ENCODE measurements at regions not wholly inside any gene's neighbourhood (a gene's known extent, or its start where the extent isn't known, plus 50 kb on each side); places are given as distances from the start of the nearest gene placed in this dataset.
A peak's percentile ranks its signal among the peaks of the same experiment; 100 is the strongest.

DNA sequence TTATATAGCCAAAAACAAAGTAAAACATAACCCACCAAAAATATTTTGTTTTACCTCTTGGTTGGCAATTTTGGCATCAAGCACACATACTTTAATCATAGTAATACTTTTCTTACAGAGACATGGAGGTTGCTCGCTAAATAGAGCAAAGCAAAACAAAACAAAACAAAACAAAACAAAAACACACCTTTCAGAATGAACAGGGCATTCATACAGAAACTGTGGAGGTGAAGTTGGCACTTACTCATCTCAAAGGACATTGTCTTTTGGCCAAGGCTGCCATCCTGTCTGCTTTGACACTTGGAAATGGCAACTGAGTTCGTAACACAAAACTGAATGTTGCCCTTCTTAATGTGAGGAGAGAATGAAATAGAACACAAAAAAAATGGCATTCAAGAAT, 773.1 kb downstream of the USP25 start:
- WGBS, 2 experiments (ENCODE audit: low coverage in 1 of 2, low lambda C conversion rate in 2 of 2, missing lambda C conversion rate in 2 of 2), result 97 to 98% methylated on average over 2 of the region's 2 CpGs

DNA sequence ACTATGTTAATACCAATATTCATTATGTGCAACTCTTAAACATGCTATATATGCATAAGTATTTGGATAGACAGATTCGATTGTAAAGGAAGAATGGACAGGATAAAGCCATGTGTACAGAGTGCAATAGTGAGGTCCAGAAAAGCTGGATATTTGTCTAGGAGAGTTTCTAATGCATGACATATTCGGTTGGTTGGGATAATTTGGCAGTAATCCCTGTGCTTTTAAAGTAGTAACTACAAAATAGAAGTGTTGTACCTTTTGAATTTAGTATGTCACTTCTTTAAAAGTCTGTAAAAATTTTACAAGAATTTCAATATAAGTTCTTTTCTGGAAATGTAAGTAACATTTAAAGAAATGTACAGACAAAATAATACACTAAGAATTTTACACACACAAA, 774.5 kb downstream of the USP25 start:
- no peak overlapping the region for H3K27ac ChIP-seq
- no peaks in the 10 kb centered on the region for H3K9me3 ChIP-seq (ENCODE audit: low read depth)
- H3F3A ChIP-seq (ENCODE audit: insufficient read depth), result 0 out of 2 replicates have a peak, but pooled peaks cover 5% of the 10 kb centered on the region
- no peaks in the 10 kb centered on the region for H3K79me2 ChIP-seq (ENCODE audit: insufficient read depth)
- no peak for TF ChIP-seq EZH2phosphoT487 (IDR thresholded peaks at IDR 0.05; ENCODE audit: insufficient read depth, low read depth)
- TF ChIP-seq EZH2 (IDR thresholded peaks at IDR 0.05; ENCODE audit: insufficient read depth, poor library complexity, severe bottlenecking), result no peak
- peaks cover 20% of the 10 kb centered on the region for H3K4me1 ChIP-seq (ENCODE audit: insufficient read depth)
- WGBS, 2 experiments (ENCODE audit: low coverage in 1 of 2, low lambda C conversion rate in 2 of 2, missing lambda C conversion rate in 2 of 2), result 43 to 48% methylated on average over 2 of the region's 2 CpGs
- H3K4me3 ChIP-seq, result no peak overlapping the region
- H4K20me1 ChIP-seq (ENCODE audit: insufficient read depth), result no peaks in the 10 kb centered on the region
- peak; percentile 27 for DNase-seq
- no peaks in the 10 kb centered on the region; the same call in 1 of the 2 replicates for H3K36me3 ChIP-seq (ENCODE audit: low read depth)
- H3K4me2 ChIP-seq (ENCODE audit: unreplicated experiment), result no peak overlapping the region
- H3K27me3 ChIP-seq (replicated peaks; ENCODE audit: insufficient read depth), result no peaks in the 10 kb centered on the region
- in situ Hi-C loops (cut with MboI), result no loop called here
- H3K9ac ChIP-seq, result no peak overlapping the region
- no peaks in the 10 kb centered on the region for H3K9me2 ChIP-seq (ENCODE audit: insufficient read depth)
- H2AFZ ChIP-seq, result no peak overlapping the region

More for the DNA sequence above, 773.1 kb downstream of the USP25 start:
- Histone ChIP-seq H3K4me2 (ENCODE audit: unreplicated experiment) (no peak overlapping the region), H3K9me3 (ENCODE audit: low read depth) (no peaks in the 10 kb centered on the region), H3K27ac (no peak overlapping the region), H3K79me2 (ENCODE audit: insufficient read depth) (no peaks in the 10 kb centered on the region), H3K4me3 (no peak overlapping the region), H4K20me1 (ENCODE audit: insufficient read depth) (no peaks in the 10 kb centered on the region), H3K9ac (no peak overlapping the region), H3K36me3 (ENCODE audit: low read depth) (no peaks in the 10 kb centered on the region; the same call in 1 of the 2 replicates), H3K27me3 (replicated peaks; ENCODE audit: insufficient read depth) (no peaks in the 10 kb centered on the region), H3K4me1 (ENCODE audit: insufficient read depth) (peaks cover 13% of the 10 kb centered on the region), H3K9me2 (ENCODE audit: insufficient read depth) (no peaks in the 10 kb centered on the region), H3F3A (ENCODE audit: insufficient read depth) (no peaks in the 10 kb centered on the region), H2AFZ (no peak overlapping the region)
- DNase-seq, result no peak
- TF ChIP-seq EZH2phosphoT487 (IDR thresholded peaks at IDR 0.05; ENCODE audit: insufficient read depth, low read depth), result no peak
- no peak for TF ChIP-seq EZH2 (IDR thresholded peaks at IDR 0.05; ENCODE audit: insufficient read depth, poor library complexity, severe bottlenecking)
- in situ Hi-C loops (cut with MboI), result no loop called here

DNA sequence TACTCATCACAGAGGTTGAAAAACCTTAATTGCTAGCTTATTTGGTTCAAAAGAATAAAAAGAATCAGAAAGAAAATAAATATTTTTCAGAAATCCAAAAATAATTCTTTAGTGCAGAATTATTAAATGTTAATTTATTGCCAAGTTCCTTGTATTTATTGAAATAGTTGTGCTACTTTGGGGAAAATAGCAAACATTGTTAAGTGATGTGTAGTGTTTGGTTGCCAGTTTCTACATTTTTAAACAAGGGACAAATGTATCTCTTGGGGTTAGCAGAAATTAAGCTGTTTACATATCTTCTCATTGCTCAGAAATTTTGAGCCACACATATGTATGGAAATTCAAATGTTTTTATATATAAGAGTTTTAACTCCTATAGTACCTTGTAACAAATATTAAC, 775.0 kb downstream of the USP25 start:
- TF ChIP-seq EZH2phosphoT487 (IDR thresholded peaks at IDR 0.05; ENCODE audit: insufficient read depth, low read depth) (no peak), EZH2 (IDR thresholded peaks at IDR 0.05; ENCODE audit: insufficient read depth, poor library complexity, severe bottlenecking) (no peak)
- DNase-seq, result peak; percentile 16
- Histone ChIP-seq H2AFZ (no peak overlapping the region), H3K9me2 (ENCODE audit: insufficient read depth) (no peaks in the 10 kb centered on the region), H3K4me3 (no peak overlapping the region), H3K9ac (no peak overlapping the region), H3K27me3 (replicated peaks; ENCODE audit: insufficient read depth) (no peaks in the 10 kb centered on the region), H3K4me1 (ENCODE audit: insufficient read depth) (peaks cover 24% of the 10 kb centered on the region), H3K27ac (no peak overlapping the region), H4K20me1 (ENCODE audit: insufficient read depth) (no peaks in the 10 kb centered on the region), H3K9me3 (ENCODE audit: low read depth) (no peaks in the 10 kb centered on the region), H3K4me2 (ENCODE audit: unreplicated experiment) (peak overlapping the region; percentile 28), H3K79me2 (ENCODE audit: insufficient read depth) (no peaks in the 10 kb centered on the region), H3K36me3 (ENCODE audit: low read depth) (no peaks in the 10 kb centered on the region; the same call in 1 of the 2 replicates), H3F3A (ENCODE audit: insufficient read depth) (peaks cover 9% of the 10 kb centered on the region; the same call in 1 of the 2 replicates)
- in situ Hi-C loops (cut with MboI), result no loop called here

DNA sequence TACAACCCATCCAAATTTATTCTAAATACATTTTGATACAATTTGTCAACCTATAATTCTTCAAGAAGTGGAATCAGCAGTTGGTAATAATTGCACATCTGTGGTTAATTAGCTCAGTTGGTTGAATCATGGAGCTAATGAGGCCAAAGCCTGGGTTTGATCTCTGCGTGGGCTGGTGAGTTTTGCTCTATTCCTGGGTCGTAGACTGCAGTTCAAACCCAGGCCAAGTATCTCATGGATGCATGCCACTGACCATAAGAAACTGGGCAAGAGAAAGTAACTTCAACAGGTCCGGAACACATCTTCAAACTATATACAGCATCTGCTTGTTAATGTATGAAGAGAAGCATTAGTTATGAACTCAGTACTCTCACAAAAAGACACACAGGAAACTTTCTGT, 779.7 kb downstream of the USP25 start:
- no peak overlapping the region for H2AFZ ChIP-seq
- no peaks in the 10 kb centered on the region for H3K27me3 ChIP-seq (replicated peaks; ENCODE audit: insufficient read depth)
- no peaks in the 10 kb centered on the region for H3K9me3 ChIP-seq (ENCODE audit: low read depth)
- in situ Hi-C loops (cut with MboI), result no loop called here
- peak overlapping the region; percentile 13; the same call in 1 of the 2 replicates for H3K27ac ChIP-seq
- H3K9me2 ChIP-seq (ENCODE audit: insufficient read depth), result no peaks in the 10 kb centered on the region
- peaks cover 26% of the 10 kb centered on the region for H3K4me1 ChIP-seq (ENCODE audit: insufficient read depth)
- peak overlapping the region; percentile 71 for H3K4me2 ChIP-seq (ENCODE audit: unreplicated experiment)
- peaks cover 18% of the 10 kb centered on the region; the same call in 1 of the 2 replicates for H3F3A ChIP-seq (ENCODE audit: insufficient read depth)
- TF ChIP-seq EZH2 (IDR thresholded peaks at IDR 0.05; ENCODE audit: insufficient read depth, poor library complexity, severe bottlenecking), result no peak
- TF ChIP-seq EZH2phosphoT487 (IDR thresholded peaks at IDR 0.05; ENCODE audit: insufficient read depth, low read depth), result 0 out of 2 replicates have a peak, but pooled peaks have one; percentile 43
- peak overlapping the region; percentile 30; the same call in 1 of the 2 replicates for H3K9ac ChIP-seq
- H3K79me2 ChIP-seq (ENCODE audit: insufficient read depth), result no peaks in the 10 kb centered on the region; the same call in 1 of the 2 replicates
- H3K36me3 ChIP-seq (ENCODE audit: low read depth), result no peaks in the 10 kb centered on the region; the same call in 1 of the 2 replicates
- DNase-seq, result peak; percentile 81
- peak overlapping the region; percentile 42 for H3K4me3 ChIP-seq
- H4K20me1 ChIP-seq (ENCODE audit: insufficient read depth), result no peaks in the 10 kb centered on the region
- 0 to 1% methylated on average over 3 of the region's 3 CpGs for WGBS, 2 experiments (ENCODE audit: low coverage in 1 of 2, low lambda C conversion rate in 2 of 2, missing lambda C conversion rate in 2 of 2)

Measured in GM23248 (cell line).